HEK293 (cell line): ENCODE measurements at regions not wholly inside any gene's neighbourhood (a gene's known extent, or its start where the extent isn't known, plus 50 kb on each side); places are given as distances from the start of the nearest gene placed in this dataset.
"Not testable (repeated sequence)": the region's sequence is repeated elsewhere in the genome, so short reads cannot be mapped to it uniquely, and the experiment has no call there.

Source experiments
- CTCF ChIA-PET: fragments of 350-600 bp; formaldehyde crosslinking; extraction: SDS; loops from one replicate; lab custom pipeline; 2021; ENCODE audit warnings: antibody characterized with exemption; lab: Yijun Ruan, JAX
- POLR2A ChIA-PET: fragments of 300-600 bp; formaldehyde crosslinking; extraction: SDS; loops from one replicate; lab custom pipeline; 2020; ENCODE audit warnings: antibody characterized with exemption, inconsistent platforms; lab: Yijun Ruan, JAX
- H3K27ac ChIP-seq: fragments of 200-500 bp; sonication (Bioruptor generic); 2 replicates; pipeline ENCODE4 v1.5.1; 2014; ENCODE audit warnings: low read depth, low read length, control low read depth, inconsistent platforms; ENCODE audit errors: extremely low read depth
- H3K36me3 ChIP-seq, 2 experiments: fragments of 200-500 bp in 1 of 2; sonication (Bioruptor generic) in 1 of 2; 1 replicate in 1 of 2; 2 replicates in 1 of 2; pipeline ENCODE4 v1.5.1; 2014 to 2017; ENCODE audit warnings: inconsistent platforms in 2 of 2, low read length in 2 of 2; ENCODE audit not compliant: control insufficient read depth in 2 of 2, insufficient read depth in 1 of 2
- H3K4me1 ChIP-seq: fragments of 200-500 bp; sonication (Bioruptor generic); 2 replicates; pipeline ENCODE4 v1.5.1; 2014; ENCODE audit warnings: mild to moderate bottlenecking, low read length, inconsistent platforms; ENCODE audit not compliant: control insufficient read depth, insufficient read depth
- H3K4me3 ChIP-seq: 2 replicates; pipeline ENCODE4 v1.5.1; 2011; ENCODE audit warnings: low read depth, mild to moderate bottlenecking, control low read depth, low read length, moderate library complexity
- H3K9me3 ChIP-seq: fragments of 200-500 bp; sonication (Bioruptor generic); 2 replicates; pipeline ENCODE4 v1.5.1; 2014; ENCODE audit warnings: low read depth, low read length, inconsistent platforms; ENCODE audit not compliant: control insufficient read depth, insufficient read depth
- CTCF ChIP-seq: fragments of 450-650 bp; formaldehyde crosslinking; IDR thresholded peaks from 2 replicates; pipeline ENCODE4 v1.5.1; 2016; ENCODE audit warnings: missing biosample characterization, missing genetic modification characterization
- EGR2 ChIP-seq: fragments of 450-650 bp; formaldehyde crosslinking; IDR thresholded peaks from 2 replicates; pipeline ENCODE4 v1.5.1; 2016; ENCODE audit warnings: low read depth, missing biosample characterization, missing genetic modification characterization
- PBX3 ChIP-seq: sonication (generic); formaldehyde crosslinking; IDR thresholded peaks from 2 replicates; pipeline ENCODE4 v1.8.1; 2022; ENCODE audit warnings: mild to moderate bottlenecking, moderate library complexity, missing genetic modification reagents
- SALL2 ChIP-seq: fragments of 450-650 bp; formaldehyde crosslinking; IDR thresholded peaks from 2 replicates; pipeline ENCODE4 v1.5.0; 2017; ENCODE audit warnings: missing biosample characterization, mild to moderate bottlenecking, missing genetic modification characterization, borderline replicate concordance
- ZBTB21 ChIP-seq: fragments of 450-650 bp; formaldehyde crosslinking; IDR thresholded peaks from 2 replicates; pipeline ENCODE4 v1.5.1; 2017; ENCODE audit warnings: missing biosample characterization, missing genetic modification characterization
- ZBTB48 ChIP-seq: fragments of 450-650 bp; formaldehyde crosslinking; IDR thresholded peaks from 2 replicates; pipeline ENCODE4 v1.5.1; 2016; ENCODE audit warnings: missing biosample characterization, missing genetic modification characterization
- ZEB2 ChIP-seq: fragments of 450-650 bp; formaldehyde crosslinking; IDR thresholded peaks from 2 replicates; pipeline ENCODE4 v1.5.1; 2016; ENCODE audit warnings: missing biosample characterization, missing genetic modification characterization
- ZFHX2 ChIP-seq: fragments of 450-650 bp; formaldehyde crosslinking; conservative IDR thresholded peaks from 2 replicates; pipeline ENCODE4 v1.5.1; 2016; ENCODE audit warnings: missing biosample characterization, missing genetic modification characterization
- ZNF10 ChIP-seq: fragments of 450-650 bp; formaldehyde crosslinking; IDR thresholded peaks from 2 replicates; pipeline ENCODE4 v1.5.1; 2017; ENCODE audit warnings: missing biosample characterization, missing genetic modification characterization
- TF ChIP-seq, protein P1 (sequence below): fragments of 450-650 bp; formaldehyde crosslinking; IDR thresholded peaks from 2 replicates; pipeline ENCODE4 v1.5.1; 2016; ENCODE audit warnings: missing biosample characterization, missing genetic modification characterization, borderline replicate concordance

- TF ChIP-seq ZEB2 (tag by site-specific recombination) (no peak), ZBTB21 (tag by site-specific recombination) (no peak), CTCF (tag by site-specific recombination) (0 out of 2 replicates have a peak, but pooled peaks have one; percentile 31)
- no peaks in the 10 kb centered on the region for H3K4me1 ChIP-seq
- H3K36me3 ChIP-seq: no peaks in the 10 kb centered on the region
- no peaks in the 10 kb centered on the region for H3K9me3 ChIP-seq
- no peak overlapping the region for H3K27ac ChIP-seq
- no peak overlapping the region for H3K4me3 ChIP-seq
- ChIA-PET CTCF (no interaction called here), POLR2A (no interaction called here)
Measured at GRCh38 chr12:31813305-31813704, 84.5 kb upstream of the AMN1 start.

GRCh38 chr12:31807773-31808097 is 78.9 kb upstream of the AMN1 start:
- no peaks in the 10 kb centered on the region for H3K4me1 ChIP-seq
- H3K36me3 ChIP-seq: no peaks in the 10 kb centered on the region
- no peak overlapping the region for H3K27ac ChIP-seq
- no peaks in the 10 kb centered on the region for H3K9me3 ChIP-seq
- ChIA-PET CTCF (interaction anchor here (0.6 kb wide), 2 partner anchors 54 to 166 kb away, joined by 3 read pairs; no protein-coding TSS in a partner anchor), POLR2A (no interaction called here)
- no peak overlapping the region for H3K4me3 ChIP-seq
- TF ChIP-seq ZBTB48 (tag by site-specific recombination) (no peak), ZNF10 (tag by site-specific recombination) (no peak), SALL2 (tag by site-specific recombination) (no peak), PBX3 (CRISPR knock-in tag) (no peak)
- TF ChIP-seq, protein P1, sequence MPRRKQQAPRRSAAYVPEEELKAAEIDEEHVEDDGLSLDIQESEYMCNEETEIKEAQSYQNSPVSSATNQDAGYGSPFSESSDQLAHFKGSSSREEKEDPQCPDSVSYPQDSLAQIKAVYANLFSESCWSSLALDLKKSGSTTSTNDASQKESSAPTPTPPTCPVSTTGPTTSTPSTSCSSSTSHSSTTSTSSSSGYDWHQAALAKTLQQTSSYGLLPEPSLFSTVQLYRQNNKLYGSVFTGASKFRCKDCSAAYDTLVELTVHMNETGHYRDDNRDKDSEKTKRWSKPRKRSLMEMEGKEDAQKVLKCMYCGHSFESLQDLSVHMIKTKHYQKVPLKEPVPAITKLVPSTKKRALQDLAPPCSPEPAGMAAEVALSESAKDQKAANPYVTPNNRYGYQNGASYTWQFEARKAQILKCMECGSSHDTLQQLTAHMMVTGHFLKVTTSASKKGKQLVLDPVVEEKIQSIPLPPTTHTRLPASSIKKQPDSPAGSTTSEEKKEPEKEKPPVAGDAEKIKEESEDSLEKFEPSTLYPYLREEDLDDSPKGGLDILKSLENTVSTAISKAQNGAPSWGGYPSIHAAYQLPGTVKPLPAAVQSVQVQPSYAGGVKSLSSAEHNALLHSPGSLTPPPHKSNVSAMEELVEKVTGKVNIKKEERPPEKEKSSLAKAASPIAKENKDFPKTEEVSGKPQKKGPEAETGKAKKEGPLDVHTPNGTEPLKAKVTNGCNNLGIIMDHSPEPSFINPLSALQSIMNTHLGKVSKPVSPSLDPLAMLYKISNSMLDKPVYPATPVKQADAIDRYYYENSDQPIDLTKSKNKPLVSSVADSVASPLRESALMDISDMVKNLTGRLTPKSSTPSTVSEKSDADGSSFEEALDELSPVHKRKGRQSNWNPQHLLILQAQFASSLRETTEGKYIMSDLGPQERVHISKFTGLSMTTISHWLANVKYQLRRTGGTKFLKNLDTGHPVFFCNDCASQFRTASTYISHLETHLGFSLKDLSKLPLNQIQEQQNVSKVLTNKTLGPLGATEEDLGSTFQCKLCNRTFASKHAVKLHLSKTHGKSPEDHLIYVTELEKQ (tag by site-specific recombination): no peak

DNA sequence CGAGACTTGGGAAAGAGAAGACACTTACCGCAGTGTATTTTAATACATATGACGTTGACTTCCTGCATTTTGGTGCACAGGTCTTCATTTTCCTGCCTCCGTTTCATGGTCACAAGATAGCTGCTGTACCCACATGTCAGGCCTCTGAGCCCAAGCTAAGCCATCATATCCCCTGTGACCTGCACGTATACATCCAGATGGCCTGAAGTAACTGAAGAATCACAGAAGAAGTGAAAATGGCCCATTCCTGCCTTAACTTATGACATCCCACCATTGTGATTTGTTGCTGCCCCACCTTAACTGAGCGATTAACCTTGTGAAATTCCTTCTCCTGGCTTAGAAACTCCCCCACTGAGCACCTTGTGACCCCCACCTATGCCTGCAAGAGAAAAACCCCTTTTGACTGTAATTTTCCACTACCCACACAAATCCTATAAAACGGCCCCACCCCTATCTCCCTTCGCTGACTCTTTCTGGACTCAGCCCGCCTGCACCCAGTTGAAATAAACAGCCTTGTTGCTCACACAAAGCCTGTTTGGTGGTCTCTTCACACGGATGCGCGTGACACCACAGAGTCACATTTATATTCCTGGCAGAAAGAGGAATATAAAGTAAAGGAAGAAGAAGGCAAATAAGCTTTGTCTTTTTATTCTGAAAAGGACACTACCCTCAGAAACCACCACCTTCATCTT is 78.4 kb upstream of the AMN1 start:
- CTCF ChIA-PET, H3K4me1 ChIP-seq, POLR2A ChIA-PET, H3K4me3 ChIP-seq, H3K36me3 ChIP-seq, H3K27ac ChIP-seq, H3K9me3 ChIP-seq: not testable (repeated sequence)
- TF ChIP-seq EGR2 (tag by site-specific recombination) (peak; percentile 48; the same call in 1 of the 2 replicates), ZFHX2 (0 out of 2 replicates have a peak, but pooled peaks have one; percentile 27)

GRCh38 chr12:31805681-31806080 is 76.9 kb upstream of the AMN1 start:
- H3K4me3 ChIP-seq, POLR2A ChIA-PET, H3K36me3 ChIP-seq, H3K27ac ChIP-seq, CTCF ChIA-PET, H3K9me3 ChIP-seq, H3K4me1 ChIP-seq: not testable (repeated sequence)

DNA sequence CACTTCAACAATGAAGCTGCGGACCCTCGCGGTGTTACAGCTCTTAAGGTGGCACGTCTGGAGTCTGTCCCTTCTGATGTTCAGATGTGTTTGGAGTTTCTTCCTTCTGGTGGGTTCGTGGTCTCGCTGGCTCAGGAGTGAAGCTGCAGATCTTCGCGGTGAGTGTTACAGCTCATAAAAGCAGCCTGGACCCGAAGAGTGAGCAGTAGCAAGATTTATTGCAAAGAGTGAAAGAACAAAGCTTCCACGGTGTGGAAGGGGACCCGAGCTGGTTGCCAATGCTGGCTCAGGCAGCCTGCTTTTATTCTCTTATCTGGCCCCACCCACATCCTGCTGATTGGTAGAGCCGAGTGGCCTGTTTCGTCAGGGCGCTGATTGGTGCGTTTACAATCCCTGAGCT is 75.9 kb upstream of the AMN1 start:
- CTCF ChIA-PET, H3K4me3 ChIP-seq, H3K4me1 ChIP-seq, H3K36me3 ChIP-seq, H3K9me3 ChIP-seq, H3K27ac ChIP-seq: not testable (repeated sequence)
- POLR2A ChIA-PET: interaction anchor here (0.6 kb wide), 1 partner anchor 24 kb away, joined by 3 read pairs; no protein-coding TSS in a partner anchor
